Endothelial cell of umbilical vein (primary cell): ENCODE measurements at regions not wholly inside any gene's neighbourhood (a gene's known extent, or its start where the extent isn't known, plus 50 kb on each side); places are given as distances from the start of the nearest gene placed in this dataset.

Experiments used
- BruUV-seq: library from RNA; stranded (reverse); fragments of 400-500 nt; replicated peaks from 2 replicates; lab custom pipeline; 2021; lab: Mats Ljungman, UMichigan
- CTCF ChIA-PET: fragments of 300-600, 350-600 bp; sonication (Branson Sonifier 250); formaldehyde crosslinking; loops from one replicate; lab custom pipeline; 2021; ENCODE audit warnings: antibody characterized with exemption, inconsistent platforms; lab: Charles Lee
- POLR2A ChIA-PET: fragments of 300-600, 350-600 bp; sonication (Branson Sonifier 250); formaldehyde crosslinking; loops from one replicate; lab custom pipeline; 2021; ENCODE audit warnings: antibody characterized with exemption, inconsistent platforms; lab: Charles Lee
- DNase-seq: peaks from one replicate; pipeline ENCODE4 v3.0.0-alpha.2; 2011; ENCODE audit warnings: low read depth, low spot score
- FAIRE-seq: peaks from 2 replicates; lab custom pipeline; 2011; peaks lifted over from hg19 to GRCh38; lab: Jason Lieb, UNC
- H2AFZ ChIP-seq: 2 replicates; pipeline ENCODE4 v1.6.0; 2012; ENCODE audit warnings: low read depth, low read length, control low read depth, inconsistent platforms
- H3K27ac ChIP-seq: 2 replicates; pipeline ENCODE4 v1.5.1; 2011; ENCODE audit warnings: low read depth, mild to moderate bottlenecking, control low read depth, low read length, moderate library complexity; ENCODE audit not compliant: insufficient read depth
- H3K27me3 ChIP-seq, 2 experiments: 2 replicates each; pipeline versions ENCODE4 v1.6.0 to v1.6.1; 2011; ENCODE audit warnings: low read length in 2 of 2, mixed read lengths in 1 of 2; ENCODE audit not compliant: control insufficient read depth in 2 of 2, insufficient read depth in 2 of 2
- H3K36me3 ChIP-seq, 2 experiments: 2 replicates in 1 of 2; 3 replicates in 1 of 2; pipeline ENCODE4 v1.5.1; 2011; ENCODE audit warnings: low read length in 2 of 2, mild to moderate bottlenecking in 1 of 2, moderate library complexity in 1 of 2; ENCODE audit not compliant: control insufficient read depth in 2 of 2, insufficient read depth in 2 of 2; ENCODE audit errors: extremely low read depth in 1 of 2
- H3K4me1 ChIP-seq: 3 replicates; pipeline ENCODE4 v1.5.1; 2011; ENCODE audit warnings: mild to moderate bottlenecking, low read length; ENCODE audit not compliant: control insufficient read depth, insufficient read depth; ENCODE audit errors: extremely low read depth
- H3K4me2 ChIP-seq: 2 replicates; pipeline ENCODE4 v1.6.1; 2011; ENCODE audit warnings: low read length, control low read depth, mixed read lengths; ENCODE audit not compliant: insufficient read depth
- H3K4me3 ChIP-seq, 3 experiments: fragments of 200-600 bp in 1 of 3; sonication (generic), shearing (Covaris generic) in 1 of 3; replicated peaks in 1 of 3; 2 replicates each; pipeline ENCODE4 v1.5.1; 2011 to 2016; ENCODE audit warnings: control low read depth in 3 of 3, low read length in 3 of 3, mild to moderate bottlenecking in 2 of 3, inconsistent platforms in 1 of 3, low read depth in 1 of 3, moderate library complexity in 1 of 3; ENCODE audit not compliant: insufficient read depth in 1 of 3
- H3K79me2 ChIP-seq: 2 replicates; pipeline ENCODE4 v1.6.0; 2012; ENCODE audit warnings: low read length, inconsistent platforms; ENCODE audit not compliant: control insufficient read depth, insufficient read depth
- H3K9ac ChIP-seq: replicated peaks from 2 replicates; pipeline ENCODE3; 2011; ENCODE audit warnings: low read length, control low read depth; ENCODE audit not compliant: insufficient read depth; ENCODE audit errors: extremely low read depth
- H3K9me1 ChIP-seq: replicated peaks from 3 replicates; pipeline ENCODE4 v1.6.0; 2011; ENCODE audit warnings: mild to moderate bottlenecking, low read length; ENCODE audit not compliant: control insufficient read depth, insufficient read depth; ENCODE audit errors: extremely low read depth
- H3K9me3 ChIP-seq: replicated peaks from 2 replicates; pipeline ENCODE4 v1.5.1; 2012; ENCODE audit warnings: low read length, inconsistent platforms; ENCODE audit not compliant: control insufficient read depth, insufficient read depth
- H4K20me1 ChIP-seq: replicated peaks from 2 replicates; pipeline ENCODE3; 2011; ENCODE audit warnings: mild to moderate bottlenecking, low read length; ENCODE audit not compliant: control insufficient read depth, insufficient read depth; ENCODE audit errors: extremely low read depth
- EZH2 ChIP-seq: IDR thresholded peaks from 2 replicates; pipeline ENCODE4 v1.6.1; 2012; ENCODE audit warnings: borderline replicate concordance, low read depth, mild to moderate bottlenecking, moderate library complexity, low read length, inconsistent platforms; ENCODE audit not compliant: severe bottlenecking
- FOS ChIP-seq: IDR thresholded peaks from 2 replicates; pipeline ENCODE4 v1.6.1; 2011; ENCODE audit warnings: mild to moderate bottlenecking, low read length, moderate library complexity, borderline replicate concordance; ENCODE audit not compliant: insufficient read depth
- GATA2 ChIP-seq: IDR thresholded peaks from 2 replicates; pipeline ENCODE4 v1.7.0; 2011; ENCODE audit warnings: low read depth, mild to moderate bottlenecking, moderate library complexity, mixed read lengths, low read length; ENCODE audit not compliant: insufficient read length, insufficient read depth
- JUN ChIP-seq: IDR thresholded peaks from 2 replicates; pipeline ENCODE4 v1.6.1; 2011; ENCODE audit warnings: borderline replicate concordance, low read depth; ENCODE audit not compliant: insufficient read length, insufficient read depth
- MAX ChIP-seq: IDR thresholded peaks from 2 replicates; pipeline ENCODE4 v1.6.1; 2011; ENCODE audit not compliant: insufficient read depth, insufficient read length
- MYC ChIP-seq: IDR thresholded peaks from one replicate; pipeline ENCODE4 v1.6.1; 2011; ENCODE audit warnings: mild to moderate bottlenecking, low read depth, low read length
- POLR2A ChIP-seq: IDR thresholded peaks from 2 replicates; pipeline ENCODE4 v1.6.1; 2012; ENCODE audit warnings: low read depth, mild to moderate bottlenecking, control low read depth, low read length
- POLR2AphosphoS5 ChIP-seq: IDR thresholded peaks from 2 replicates; pipeline ENCODE4 v1.6.1; 2012; ENCODE audit warnings: low read depth, mild to moderate bottlenecking, control low read depth, low read length, moderate library complexity; ENCODE audit not compliant: insufficient read depth
- dilution Hi-C: fragments of 300-500 bp; cut with MboI; formaldehyde crosslinking; loops from one replicate; pipeline ENCODE4 v1.15.0; 2019; ENCODE audit warnings: low sequenced_read_pairs; ENCODE audit not compliant: extremely low pct_ligation_motif_present
- intact Hi-C: fragments of 100-400 bp; cut with micrococcal nuclease; formaldehyde crosslinking; loops from one replicate; pipeline ENCODE4 v1.10.0; 2022

GRCh38 chr12:84738481-84738972 is 174.1 kb downstream of the SLC6A15 start:
- ChIA-PET CTCF (interaction anchor here (1.4 kb wide), 1 partner anchor 9 kb away, joined by 3 read pairs; no protein-coding TSS in a partner anchor), POLR2A (no interaction called here)
- no peak overlapping the region for H3K4me3 ChIP-seq
- no peaks in the 10 kb centered on the region for H3K4me1 ChIP-seq
- no peak for FAIRE-seq
- BruUV-seq: no TSS peak
- H2AFZ ChIP-seq: peak overlapping the region; percentile 54
- H3K27ac ChIP-seq: no peak overlapping the region
- H3K27me3 ChIP-seq: no peaks in the 10 kb centered on the region
- H3K9me1 ChIP-seq: no peaks in the 10 kb centered on the region
- no peak overlapping the region for H3K9ac ChIP-seq
- TF ChIP-seq POLR2A (no peak), POLR2AphosphoS5 (no peak), MYC (no peak), MAX (no peak), GATA2 (no peak), JUN (no peak), FOS (no peak), EZH2 (no peak)
- dilution Hi-C loops: no loop called here
- H3K4me2 ChIP-seq: no peak overlapping the region
- no peaks in the 10 kb centered on the region for H4K20me1 ChIP-seq
- no peaks in the 10 kb centered on the region for H3K79me2 ChIP-seq
- H3K9me3 ChIP-seq: no peaks in the 10 kb centered on the region
- no peaks in the 10 kb centered on the region for H3K36me3 ChIP-seq
- DNase-seq: peak; percentile 2
- intact Hi-C loops: loop anchor here (2.0 kb wide), 1 partner anchor 74 kb away; no protein-coding TSS in a partner anchor

DNA sequence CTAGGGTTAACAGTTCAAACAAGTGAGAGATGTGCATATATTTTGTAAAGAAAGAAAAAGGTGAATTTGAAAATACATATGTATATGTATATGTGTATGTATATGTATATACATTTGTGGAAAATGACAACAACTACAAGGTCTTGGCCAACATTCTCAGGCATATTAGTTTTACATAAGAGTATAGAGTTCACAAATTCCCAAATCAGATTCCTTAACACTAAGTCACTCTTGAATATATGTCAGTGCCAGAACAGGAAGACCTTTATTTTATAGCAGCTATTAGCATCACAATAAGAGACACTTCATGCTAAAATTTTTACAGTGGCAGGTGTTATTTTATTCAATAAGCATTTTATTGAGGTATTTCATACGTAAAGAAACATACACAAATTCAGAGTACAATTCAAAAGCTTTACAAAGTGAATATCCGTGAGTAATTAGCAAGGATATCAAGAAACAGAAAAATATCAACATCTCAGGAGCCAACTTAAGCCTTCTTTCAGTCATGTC is 179.7 kb downstream of the SLC6A15 start:
- no peak overlapping the region for H3K4me2 ChIP-seq
- FAIRE-seq (no peak), DNase-seq (no peak)
- ChIA-PET CTCF (no interaction called here), POLR2A (no interaction called here)
- H3K9me1 ChIP-seq: no peaks in the 10 kb centered on the region
- intact Hi-C loops: no loop called here
- dilution Hi-C loops: no loop called here
- TF ChIP-seq FOS (no peak), POLR2A (no peak)
- H4K20me1 ChIP-seq: no peaks in the 10 kb centered on the region
- no peak overlapping the region for H3K9ac ChIP-seq
- H3K4me1 ChIP-seq: no peaks in the 10 kb centered on the region
- H3K27me3 ChIP-seq: no peaks in the 10 kb centered on the region
- no peak overlapping the region for H3K27ac ChIP-seq
- H3K79me2 ChIP-seq: no peaks in the 10 kb centered on the region
- no TSS peak for BruUV-seq
- no peaks in the 10 kb centered on the region for H3K9me3 ChIP-seq
- no peaks in the 10 kb centered on the region for H3K36me3 ChIP-seq
- no peak overlapping the region for H3K4me3 ChIP-seq
- H2AFZ ChIP-seq: no peak overlapping the region
